ENCODE measurements at regions not wholly inside any gene's neighbourhood (a gene's known extent, or its start where the extent isn't known, plus 50 kb on each side); places are given as distances from the start of the nearest gene placed in this dataset.
A peak's percentile ranks its signal among the peaks of the same experiment; 100 is the strongest.

DNA sequence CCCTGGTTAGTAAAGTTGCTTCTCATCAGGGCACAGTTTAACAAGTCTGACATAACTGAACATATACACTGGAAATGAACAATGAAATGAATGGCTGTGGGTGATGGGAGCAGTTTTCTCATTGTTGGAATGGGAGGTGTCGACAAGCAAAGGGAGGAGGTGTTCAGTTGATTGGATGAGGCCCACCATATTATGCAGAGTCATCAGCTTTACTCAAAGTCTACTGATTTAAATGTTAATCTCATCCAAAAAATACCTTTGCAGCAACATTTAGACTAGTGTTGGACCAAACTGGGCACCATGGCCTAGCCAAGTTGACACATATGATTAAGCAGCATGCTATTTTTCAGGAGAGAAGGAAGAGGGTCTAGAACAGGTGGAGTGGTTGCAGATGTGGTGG lies 201.7 kb downstream of the RAMP3 start:
- DNase-seq, result no peak

DNA sequence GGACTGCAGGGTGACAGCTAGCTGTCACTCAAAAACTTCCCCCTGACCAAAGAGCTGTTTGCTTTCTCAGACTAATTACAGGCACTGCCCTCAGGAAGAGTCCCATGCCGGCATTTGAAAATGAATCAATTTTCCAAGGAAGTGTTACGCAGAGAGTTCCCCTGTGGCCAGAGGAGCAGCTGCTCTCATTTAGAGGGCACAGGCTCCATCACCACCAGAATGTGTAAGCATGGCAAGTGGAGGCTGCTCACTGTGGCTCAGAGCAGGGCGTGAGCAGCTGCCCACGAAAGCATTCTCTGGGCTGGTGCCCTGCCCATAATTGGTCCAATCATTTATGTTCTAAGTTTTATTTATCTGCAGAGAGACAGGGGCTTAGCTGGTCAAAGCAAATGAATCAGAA lies 202.2 kb downstream of the RAMP3 start:
- DNase-seq, result no peak

DNA sequence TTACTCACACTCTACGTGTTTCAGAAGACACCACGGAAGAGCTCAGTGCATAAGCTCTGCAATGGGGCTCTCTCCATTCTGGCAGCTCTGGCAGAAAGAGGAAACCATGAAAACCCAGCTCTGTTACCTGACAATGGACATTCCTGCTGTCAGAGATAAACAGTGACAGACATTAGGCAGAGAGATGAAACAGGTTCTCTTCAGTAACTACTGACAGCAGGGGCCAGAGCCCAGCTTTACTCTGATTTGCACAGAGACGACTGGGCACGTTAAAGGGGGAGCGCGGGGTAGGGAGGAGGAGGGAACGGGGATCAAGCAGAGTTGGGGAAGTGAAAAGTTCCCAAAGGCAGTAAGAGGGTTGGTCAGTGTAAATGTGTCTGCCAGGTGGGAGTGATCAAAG lies 206.1 kb downstream of the RAMP3 start:
- no peak for DNase-seq

DNA sequence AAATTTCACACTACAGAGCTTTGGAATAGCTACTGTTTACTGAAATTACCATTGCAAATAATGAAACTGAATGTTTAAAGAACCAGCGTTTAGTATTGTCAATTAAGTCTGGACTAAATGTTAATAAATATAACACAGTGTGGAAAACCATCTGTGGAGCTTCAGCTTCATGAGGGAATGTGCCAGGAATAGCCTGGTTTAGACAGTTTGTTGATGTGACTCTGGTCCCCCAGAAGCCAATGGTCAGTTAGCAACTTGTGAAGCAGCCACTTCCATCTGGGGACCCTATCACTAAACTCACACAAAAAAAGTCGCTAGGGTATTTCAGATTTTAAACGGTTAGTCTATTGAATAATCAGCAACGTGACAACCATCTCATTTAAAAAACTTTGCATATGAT lies 207.8 kb downstream of the RAMP3 start:
- no peak for DNase-seq

DNA sequence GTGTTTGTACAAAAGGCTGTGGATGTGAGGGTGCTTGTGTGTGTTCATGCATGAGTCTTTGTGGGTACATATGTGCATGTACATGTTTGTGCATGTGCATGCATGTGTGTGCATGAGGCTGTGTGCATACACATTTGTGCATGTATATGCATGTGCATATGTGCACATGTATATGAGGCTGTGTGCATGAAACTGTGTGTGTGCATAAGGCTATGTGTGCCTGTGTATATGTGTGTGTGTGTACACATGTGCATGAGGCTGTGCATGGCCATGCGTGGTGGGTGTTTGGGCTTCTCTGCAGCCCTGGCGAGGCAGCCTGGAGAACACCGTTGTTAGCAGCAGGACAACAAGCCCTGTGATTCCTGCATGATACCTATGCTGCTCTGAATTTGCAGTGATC lies 207.7 kb upstream of the ADCY1 start:
- DNase-seq, result no peak

DNA sequence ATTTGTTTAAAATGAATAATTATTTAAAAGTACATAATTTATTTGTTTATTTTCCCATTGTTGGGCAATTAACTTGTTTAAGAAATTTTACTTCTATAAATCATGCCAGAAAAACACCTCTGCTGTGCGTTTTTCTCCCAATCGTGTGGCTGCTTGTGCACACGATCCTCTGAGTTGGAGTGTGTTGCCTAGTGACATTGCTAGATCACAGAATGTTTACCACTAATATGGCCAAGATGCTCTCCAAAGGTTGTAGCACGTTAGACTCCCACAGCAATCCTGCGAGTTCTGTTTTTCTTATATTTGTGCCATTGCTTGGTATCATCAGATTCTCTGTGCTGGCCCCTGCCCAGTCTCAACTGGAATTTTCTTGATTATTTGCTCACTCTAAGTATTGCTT lies 207.1 kb upstream of the ADCY1 start:
- DNase-seq, result no peak

DNA sequence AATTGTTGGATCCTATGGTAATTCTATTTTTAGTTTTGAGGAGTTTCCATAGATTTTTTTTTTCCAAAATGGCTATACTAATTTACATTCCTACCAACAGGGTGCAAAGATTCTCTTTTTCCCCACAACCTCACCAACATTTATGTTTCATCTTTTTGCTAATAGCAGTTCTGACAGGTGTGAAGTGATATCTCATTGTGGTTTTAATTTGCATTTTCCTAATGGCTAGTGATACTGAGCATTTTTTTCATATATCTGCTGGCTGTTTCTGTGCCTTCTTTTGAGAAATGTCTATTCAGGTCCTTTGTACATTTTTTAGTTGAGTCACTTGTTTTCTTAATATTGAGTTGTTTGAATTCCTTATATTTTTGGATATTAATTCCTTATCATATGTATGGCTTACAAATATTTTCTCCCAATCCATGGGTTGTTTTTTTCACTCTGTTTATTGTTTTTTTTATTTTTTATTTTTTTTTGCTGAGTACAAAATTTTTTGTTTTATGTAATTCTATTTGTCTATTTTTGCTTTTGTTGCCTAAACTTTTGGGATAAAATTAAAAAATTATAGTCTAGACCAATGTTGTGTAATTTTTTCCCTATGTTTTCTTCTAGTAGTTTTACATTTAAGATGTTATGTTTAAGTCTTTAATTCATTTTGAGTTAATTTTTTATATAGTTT lies 205.9 kb upstream of the ADCY1 start:
- no peak for DNase-seq

DNA sequence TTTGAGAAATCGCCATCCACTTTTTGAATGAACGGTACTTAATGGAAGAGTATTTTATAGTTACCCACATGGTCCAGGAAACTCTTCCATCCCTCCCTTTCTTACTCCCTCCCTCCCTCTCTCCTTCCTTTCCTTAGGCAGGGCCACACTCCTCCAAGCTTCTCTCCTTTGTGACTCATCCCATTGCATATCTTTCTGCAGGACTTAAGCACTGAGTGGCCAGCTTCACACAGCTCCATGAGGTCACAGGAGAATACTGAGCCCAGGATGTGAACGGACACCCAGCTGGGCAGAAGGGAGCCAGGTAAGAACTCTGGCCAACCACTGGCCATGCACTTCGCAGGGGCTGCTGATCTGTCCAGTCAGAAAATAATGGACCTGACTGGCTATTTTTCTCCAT lies 189.7 kb upstream of the ADCY1 start:
- DNase-seq, result no peak

DNA sequence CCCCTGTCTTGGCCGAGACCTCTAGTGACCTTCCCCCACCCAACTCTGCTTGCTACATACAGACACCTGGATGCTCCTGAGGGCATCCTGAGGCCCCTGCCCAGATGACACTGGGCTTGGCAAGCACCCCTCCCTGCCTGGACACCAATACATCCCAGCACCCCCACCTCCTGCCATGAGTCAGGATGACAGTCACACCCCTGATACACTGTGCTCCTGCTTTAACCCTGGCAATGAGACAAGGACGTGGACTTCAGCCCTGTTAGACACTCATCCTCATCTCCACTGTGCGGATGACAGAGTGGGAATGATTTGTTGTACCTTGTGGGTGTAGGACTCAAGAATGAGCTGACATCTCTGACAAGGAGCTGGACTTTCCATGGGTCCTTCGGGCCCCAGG lies 186.3 kb upstream of the ADCY1 start:
- DNase-seq, result no peak

DNA sequence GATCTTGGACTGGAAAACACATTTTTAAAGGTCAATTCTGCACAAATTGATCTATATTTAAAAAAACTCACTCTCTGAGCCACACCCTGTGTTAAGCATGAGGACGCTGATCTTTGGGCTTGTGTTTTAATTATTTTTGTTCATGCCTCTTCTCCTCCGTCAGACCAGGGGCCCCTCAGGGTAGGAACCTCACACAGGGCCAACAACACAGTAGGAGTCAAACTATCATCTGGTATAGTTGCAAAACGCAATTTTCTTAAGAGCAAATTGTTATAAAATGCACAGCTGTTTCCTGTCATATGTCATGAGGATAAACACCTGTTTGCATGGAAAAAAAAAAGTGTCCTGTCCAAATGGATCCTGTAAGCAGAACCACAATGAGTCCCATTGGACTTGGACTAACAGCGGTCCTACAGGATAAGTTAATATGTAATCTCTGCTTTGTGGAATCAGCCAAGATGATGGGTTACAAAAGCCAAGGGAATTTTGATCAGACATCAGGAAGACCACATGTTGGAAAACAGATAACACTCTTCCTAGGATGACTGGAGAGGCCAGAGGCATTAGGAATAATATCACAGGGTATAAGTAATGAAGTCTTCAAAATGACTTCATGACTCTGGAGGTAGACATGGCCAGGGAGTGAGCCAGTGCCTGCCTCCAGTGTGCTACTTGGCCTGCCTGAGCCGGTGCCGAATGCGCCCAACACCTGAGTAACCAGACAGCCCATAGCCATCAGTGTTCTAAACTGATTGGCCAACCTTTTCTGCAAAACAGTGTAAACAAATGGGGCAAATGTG lies 184.9 kb upstream of the ADCY1 start:
- DNase-seq, result no peak

DNA sequence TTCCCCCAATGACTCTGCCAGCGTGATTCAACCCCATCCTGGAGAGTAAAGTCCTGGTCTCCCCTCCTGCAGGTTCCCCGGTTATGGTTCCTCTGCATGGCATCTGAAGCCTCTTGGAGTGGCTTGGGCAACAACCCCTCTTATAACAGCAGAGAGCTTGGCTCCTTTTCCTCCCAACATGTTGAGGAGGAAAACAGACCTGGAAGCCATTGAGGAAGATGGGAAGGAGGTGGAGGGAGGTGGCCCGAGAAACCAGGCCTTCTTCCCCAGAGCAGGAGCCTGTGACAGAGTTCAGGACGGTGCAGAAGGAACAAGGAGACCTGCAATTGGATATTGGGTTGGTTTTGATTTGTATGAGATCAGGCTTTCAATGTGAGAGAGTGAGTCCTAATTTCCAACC lies 184.0 kb upstream of the ADCY1 start:
- DNase-seq, result no peak

DNA sequence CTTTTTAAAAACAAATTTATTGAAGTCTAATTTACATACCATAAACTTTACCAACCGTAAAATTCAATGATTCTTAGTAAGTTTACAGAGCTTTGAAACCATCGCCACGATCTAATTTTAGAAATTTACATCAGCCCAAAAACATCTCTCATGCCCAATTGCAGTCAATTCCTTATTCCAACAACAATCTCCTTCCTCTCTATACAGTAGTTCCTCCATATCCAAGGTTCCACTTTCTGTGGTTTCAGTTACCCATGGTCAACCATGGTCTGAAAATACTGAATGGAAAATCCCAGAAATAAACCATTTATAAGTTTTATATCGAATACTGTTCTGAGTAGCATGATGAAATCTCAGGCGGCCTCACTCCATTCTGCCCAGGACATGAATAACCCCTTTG lies 183.4 kb upstream of the ADCY1 start:
- no peak for DNase-seq

DNA sequence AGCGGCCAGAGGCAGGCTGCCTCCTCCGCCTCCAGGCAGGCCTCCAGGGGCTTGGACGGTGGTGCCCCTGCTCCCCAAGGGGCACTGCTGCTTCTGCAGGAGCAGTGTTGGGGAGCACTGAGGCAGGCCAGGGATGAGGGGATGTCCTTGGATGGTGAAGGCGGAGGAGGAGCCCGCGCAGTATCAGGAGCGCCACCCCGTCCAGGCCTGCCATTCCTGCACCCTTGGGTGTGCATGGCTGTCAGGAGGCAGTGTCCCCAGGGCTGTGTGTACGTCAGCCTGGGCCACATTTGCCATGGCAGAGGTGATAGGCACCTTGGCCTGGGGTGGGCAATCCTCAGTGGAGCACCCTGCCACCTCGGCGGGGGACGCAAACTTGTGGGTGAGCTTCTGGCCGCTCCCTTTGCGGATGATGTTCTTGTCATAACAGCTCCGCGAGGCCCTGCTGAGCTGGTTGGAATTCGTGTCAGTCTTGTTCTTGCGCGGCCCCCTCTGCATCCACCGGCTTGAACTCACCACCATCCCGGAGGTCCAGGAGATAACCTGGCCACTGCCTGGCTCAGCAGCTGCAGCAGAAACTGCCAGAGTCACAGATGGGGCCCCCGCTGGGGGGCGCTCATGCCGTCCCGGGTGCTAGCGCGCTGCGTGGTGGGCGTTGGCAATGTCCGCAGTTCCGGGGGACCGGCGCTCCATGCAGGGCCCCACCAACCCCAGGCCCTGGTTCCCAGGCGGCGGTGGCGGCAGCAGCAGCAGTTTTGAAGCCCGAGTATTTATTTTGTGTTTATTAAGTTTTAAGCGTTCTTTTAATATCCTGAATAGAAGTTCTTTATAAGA lies 182.3 kb upstream of the ADCY1 start:
- DNase-seq, result no peak

DNA sequence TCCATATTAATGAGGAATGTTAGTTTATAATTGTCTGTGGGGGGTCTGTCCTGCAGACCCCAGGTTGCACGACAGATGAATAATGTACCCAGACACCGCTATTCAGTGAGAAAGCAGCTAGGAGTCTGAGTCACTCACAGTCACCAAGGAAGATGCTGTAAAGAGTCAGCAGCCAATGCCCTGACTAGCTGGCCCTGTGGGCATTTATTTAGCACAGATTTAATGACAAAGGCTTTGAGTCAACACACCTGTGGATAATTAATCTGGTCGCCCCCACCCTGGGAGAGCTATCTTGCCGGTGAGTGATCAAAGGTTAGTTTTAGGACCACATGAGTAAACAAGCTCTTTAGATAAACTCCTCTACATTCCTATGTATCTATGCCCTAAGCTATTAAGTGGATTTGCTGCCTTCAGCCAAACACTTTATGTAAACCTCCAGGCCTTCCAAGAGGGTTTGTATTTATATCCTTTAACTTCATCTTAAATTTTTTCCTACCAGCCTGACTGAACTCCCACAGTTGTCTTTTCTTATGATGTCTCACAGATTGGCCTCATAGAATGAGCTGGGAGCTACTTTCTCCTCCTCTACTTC lies 180.0 kb upstream of the ADCY1 start:
- no peak for DNase-seq

DNA sequence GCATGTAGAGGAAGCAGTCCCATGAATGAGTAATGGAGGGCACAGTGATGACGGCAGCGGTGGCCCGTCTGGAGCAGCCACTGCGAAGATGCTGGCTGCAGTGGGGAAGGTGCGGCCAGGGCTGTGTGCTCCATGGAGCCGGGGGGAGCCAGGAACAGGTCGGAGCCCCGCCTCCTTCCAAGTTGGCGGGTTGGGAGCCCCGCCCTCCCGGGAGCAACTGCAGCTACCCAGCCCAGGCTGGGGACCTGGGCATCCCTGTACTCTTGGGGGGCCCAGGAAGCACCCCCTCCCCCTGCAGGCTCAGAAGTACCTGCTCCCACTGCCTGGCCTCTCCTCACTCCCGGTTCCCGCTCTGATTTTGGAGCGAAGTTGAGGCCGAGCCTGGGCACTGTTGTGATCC lies 175.1 kb upstream of the ADCY1 start:
- DNase-seq, result no peak

DNA sequence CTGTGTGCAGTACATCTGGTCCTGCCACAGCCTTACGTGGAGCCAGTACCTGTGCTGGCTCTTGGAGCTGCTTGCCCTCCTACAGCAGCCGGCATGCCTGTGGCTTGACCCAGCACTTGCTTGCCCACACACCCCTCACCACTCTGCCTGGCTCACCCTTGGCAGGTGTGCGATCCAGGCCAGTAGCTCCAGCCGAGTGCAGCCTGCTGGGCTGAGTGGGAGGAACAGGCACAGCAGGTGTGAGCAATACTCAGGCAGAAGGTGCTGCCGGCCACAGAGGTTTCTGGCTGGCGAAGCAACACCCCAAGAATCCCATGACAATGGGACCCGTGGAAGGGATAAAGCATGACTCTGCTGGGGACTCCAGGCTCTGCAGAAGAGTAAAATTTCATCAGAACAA lies 173.5 kb upstream of the ADCY1 start:
- DNase-seq, result no peak

DNA sequence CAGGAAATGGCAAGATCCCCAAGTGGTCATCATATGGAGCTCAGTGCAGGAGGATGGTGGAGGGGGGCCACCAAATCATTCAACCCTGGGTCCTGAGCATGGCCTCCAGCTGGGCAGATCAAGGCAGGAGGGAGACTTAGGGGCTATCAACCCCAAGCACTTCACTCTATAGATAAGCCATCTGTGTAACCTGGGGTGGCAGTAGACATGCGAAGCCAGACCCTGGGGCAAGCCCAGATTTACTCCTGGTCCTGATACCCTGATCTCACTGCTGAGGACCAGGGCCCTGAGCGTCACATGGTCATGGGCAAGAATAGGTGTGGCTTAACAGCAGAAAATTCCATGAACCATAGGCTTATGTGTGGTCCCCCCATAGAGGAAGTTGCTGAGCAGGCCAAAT lies 173.0 kb upstream of the ADCY1 start:
- DNase-seq, result no peak

DNA sequence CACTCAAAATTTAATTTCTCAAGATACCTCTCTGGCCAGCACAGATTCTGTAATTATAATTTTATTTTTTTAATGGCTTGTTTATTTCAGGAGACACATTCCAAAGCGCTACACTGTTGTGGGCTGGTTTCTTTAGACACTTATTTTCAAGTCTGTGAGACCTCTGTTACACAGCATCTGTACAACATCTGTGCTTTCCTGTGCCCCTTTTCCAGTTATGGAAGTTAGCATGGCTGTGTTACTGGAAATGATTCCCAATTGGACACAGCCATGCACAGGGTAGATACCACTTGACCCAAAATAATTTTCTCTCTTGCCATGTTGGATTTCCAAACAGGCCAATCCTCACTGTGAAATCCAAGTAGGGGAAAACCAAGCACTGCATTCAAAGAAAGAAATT lies 172.3 kb upstream of the ADCY1 start:
- DNase-seq, result no peak

DNA sequence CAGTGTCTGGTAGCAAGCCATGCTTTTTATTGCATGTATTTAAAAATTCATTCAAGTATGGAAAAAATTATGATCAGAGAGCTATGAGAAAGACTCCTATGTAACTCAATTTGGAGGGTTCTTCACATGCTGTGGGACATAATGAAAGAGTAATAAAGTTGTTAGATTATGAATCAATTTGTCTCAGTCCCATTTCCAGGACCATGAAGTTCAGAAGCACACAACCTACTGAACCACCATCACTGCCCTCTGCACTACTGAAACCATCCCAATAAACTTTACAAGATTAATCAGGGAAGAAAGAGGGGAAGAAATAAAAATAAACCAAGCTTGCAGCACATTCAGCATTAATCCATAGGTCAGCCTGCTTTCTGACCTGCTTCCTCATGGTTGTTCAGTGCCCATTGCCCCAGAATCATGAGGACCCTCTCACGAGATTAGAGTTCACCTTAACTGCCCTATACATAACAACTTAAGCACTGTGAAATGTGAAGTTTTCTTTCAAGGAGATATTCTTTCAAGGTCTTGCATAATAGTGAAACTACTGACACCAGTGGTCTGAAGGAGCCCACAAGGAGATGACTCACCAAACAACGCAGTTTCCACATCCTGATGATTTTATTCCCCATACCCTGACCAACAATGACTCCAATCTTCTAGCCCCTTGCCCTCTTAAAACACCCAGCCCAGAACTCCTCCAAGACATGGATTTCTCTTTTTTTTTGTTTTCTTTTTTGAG lies 171.5 kb upstream of the ADCY1 start:
- DNase-seq, result peak; percentile 62

DNA sequence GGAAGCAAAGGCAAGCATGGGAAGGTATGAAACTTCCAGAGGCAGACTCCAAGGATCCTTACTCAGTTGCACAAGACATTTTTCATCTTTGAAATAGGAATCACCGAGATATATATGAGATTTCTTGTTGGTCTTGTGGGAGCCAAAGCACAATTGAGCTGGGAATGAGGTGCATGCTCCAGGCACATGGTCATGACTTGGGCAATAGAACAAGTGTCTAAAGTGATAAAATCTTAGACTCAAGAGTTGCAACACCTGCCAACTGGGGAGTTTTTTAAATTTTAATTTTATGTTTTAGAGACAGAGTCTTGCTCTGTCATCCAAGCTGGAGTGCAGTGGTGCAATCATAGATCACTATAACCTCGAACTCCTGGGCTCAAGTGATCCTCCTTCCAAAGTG lies 169.5 kb upstream of the ADCY1 start:
- peak; percentile 29 for DNase-seq

DNA sequence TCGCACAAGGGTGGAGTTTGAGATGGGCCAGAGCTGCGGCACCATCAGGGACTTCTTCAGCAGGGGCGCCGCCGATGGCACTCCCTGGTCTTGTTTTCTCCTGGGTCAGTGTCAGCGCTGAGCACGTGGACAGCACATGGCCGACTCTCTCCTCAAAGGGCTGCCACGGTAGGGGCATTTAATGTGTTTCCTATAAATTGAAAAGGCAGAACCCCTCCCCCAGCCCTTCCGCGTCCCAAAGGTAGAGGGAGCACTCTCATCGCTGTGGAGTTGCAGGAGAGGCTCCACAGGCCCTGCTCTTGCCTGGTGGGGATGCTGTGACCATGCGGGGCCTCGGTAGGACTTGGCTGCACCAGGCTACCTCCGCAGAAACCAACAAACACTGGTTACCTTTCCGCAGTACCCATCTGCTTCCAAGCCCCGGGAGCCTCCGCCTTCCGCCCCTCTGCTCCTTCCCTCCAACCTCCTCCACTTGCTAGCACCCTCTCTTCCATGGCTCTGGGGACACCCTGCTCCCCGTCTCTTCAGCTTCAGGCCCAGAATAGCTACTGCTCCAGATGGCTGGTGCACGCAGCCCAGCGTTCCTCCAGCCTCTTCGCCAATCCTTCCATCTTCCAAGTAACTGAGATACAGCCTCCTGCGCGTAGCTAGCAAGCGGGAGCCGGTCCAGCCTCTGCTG lies 166.3 kb upstream of the ADCY1 start:
- DNase-seq, result no peak

DNA sequence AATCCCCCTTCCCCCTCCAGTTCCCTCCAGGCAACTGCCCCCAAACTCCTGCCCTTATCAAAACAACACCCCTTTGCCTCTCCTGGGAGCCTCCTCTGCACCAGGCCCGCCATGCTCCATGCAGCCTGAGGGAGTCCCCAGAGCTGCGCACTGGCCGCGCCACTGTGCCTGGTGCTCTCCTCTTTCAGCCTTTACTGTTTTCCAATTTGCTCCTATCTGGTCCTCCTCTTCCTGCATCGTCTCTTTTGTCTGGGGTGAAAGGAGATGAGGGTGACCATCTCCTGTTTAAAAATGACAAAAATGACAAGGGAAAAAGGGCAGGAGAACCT lies 165.8 kb upstream of the ADCY1 start:
- DNase-seq, result no peak

All from hematopoietic multipotent progenitor cell treated with erythropoietin and hydrocortisone succinate and interleukin-3 and kit ligand, for 4 days (in vitro differentiated cells).